ENCODE measurements at regions not wholly inside any gene's neighbourhood (a gene's known extent, or its start where the extent isn't known, plus 50 kb on each side); places are given as distances from the start of the nearest gene placed in this dataset.

DNA sequence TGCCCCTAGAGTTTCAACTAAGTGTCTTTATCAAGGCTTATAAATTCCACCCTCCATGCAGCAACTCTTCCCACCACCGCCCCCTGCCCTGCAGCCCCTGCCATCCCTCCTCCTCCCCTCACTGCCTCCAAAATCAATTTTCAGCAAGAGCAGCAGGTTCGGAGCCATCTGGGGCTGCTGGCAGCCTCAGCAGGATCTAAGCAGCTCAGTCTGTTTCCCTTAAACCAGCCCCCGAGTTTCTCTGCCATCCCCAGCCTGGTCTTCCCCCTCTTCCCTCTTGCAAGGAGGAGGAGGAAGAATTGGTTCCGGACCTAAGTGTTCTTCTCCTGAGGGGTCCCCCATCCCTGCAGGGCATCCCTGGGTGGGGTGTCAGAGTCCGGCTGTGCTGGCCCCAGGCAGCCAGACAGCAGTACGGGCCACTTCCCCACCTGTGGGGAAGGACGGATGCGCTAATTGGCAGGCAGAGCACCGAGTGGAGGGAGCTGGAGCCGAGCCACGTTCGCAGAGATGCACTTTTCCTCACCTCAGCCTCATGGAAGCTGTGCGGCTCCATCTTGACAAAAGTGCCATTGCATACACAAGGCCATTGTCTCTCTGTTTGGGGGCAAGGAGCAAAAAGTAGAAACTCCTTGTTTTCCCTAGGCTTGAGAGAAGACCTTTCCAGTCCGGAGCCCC, 189.3 kb downstream of the KCNA5 start:
- H3K27me3 ChIP-seq (replicated peaks; ENCODE audit: insufficient read depth) = no peaks in the 10 kb centered on the region
- DNase-seq (ENCODE audit: low spot score) = no peak
- intact Hi-C loops (cut with DNase I) = no loop called here
- no peaks in the 10 kb centered on the region for H3K4me1 ChIP-seq (replicated peaks)
- H3K4me3 ChIP-seq = no peak overlapping the region
- H3K27ac ChIP-seq = no peak overlapping the region
- no peaks in the 10 kb centered on the region for H3K36me3 ChIP-seq
- TF ChIP-seq POLR2AphosphoS5 (IDR thresholded peaks at IDR 0.05) (no peak), POLR2A (IDR thresholded peaks at IDR 0.05) (no peak)
- TF ChIP-seq, protein P1, sequence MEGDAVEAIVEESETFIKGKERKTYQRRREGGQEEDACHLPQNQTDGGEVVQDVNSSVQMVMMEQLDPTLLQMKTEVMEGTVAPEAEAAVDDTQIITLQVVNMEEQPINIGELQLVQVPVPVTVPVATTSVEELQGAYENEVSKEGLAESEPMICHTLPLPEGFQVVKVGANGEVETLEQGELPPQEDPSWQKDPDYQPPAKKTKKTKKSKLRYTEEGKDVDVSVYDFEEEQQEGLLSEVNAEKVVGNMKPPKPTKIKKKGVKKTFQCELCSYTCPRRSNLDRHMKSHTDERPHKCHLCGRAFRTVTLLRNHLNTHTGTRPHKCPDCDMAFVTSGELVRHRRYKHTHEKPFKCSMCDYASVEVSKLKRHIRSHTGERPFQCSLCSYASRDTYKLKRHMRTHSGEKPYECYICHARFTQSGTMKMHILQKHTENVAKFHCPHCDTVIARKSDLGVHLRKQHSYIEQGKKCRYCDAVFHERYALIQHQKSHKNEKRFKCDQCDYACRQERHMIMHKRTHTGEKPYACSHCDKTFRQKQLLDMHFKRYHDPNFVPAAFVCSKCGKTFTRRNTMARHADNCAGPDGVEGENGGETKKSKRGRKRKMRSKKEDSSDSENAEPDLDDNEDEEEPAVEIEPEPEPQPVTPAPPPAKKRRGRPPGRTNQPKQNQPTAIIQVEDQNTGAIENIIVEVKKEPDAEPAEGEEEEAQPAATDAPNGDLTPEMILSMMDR (IDR thresholded peaks at IDR 0.05) = no peak
- 79% methylated on average over 14 of the region's 14 CpGs for WGBS
- H3K9me3 ChIP-seq = no peaks in the 10 kb centered on the region

- no peak for DNase-seq (ENCODE audit: low spot score)
- Histone ChIP-seq H3K36me3 (no peaks in the 10 kb centered on the region), H3K4me1 (replicated peaks) (no peaks in the 10 kb centered on the region), H3K27me3 (replicated peaks; ENCODE audit: insufficient read depth) (no peaks in the 10 kb centered on the region), H3K9me3 (no peaks in the 10 kb centered on the region), H3K27ac (no peak overlapping the region), H3K4me3 (no peak overlapping the region)
- TF ChIP-seq, protein P1 (IDR thresholded peaks at IDR 0.05) = no peak
- no peak for TF ChIP-seq POLR2AphosphoS5 (IDR thresholded peaks at IDR 0.05)
- no peak for TF ChIP-seq POLR2A (IDR thresholded peaks at IDR 0.05)
- intact Hi-C loops (cut with DNase I) = no loop called here
- 92% methylated on average over 5 of the region's 5 CpGs for WGBS
Measured at GRCh38 chr12:5236022-5236640, 192.5 kb downstream of the KCNA5 start.

DNA sequence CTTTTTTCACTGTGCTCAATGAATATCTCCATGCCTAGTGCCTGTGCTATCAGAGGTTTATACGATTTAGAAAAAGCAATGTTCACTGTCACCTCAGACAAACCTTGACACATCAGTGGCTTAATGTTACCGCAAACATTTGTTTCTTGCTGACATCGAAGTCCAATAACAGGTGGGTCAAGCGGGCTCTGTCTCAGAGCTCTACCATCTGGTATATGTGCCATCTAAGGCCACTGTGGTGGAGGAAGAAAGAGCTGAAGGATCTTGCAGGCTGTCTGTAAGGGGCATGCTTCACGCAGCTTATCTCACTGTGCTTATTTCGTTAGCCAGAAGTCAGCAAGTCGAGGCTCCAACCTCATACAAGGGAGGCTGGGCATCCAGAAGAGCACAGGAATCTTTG, 189.5 kb upstream of the NTF3 start:
- Histone ChIP-seq H3K27me3 (replicated peaks; ENCODE audit: insufficient read depth) (no peaks in the 10 kb centered on the region), H3K36me3 (no peaks in the 10 kb centered on the region), H3K27ac (no peak overlapping the region), H3K4me3 (no peak overlapping the region), H3K4me1 (replicated peaks) (no peaks in the 10 kb centered on the region), H3K9me3 (no peaks in the 10 kb centered on the region)
- DNase-seq (ENCODE audit: low spot score) = no peak
- 89% methylated on average over 7 of the region's 7 CpGs for WGBS
- intact Hi-C loops (cut with DNase I) = no loop called here
- TF ChIP-seq, protein P1 (IDR thresholded peaks at IDR 0.05) = no peak
- TF ChIP-seq POLR2A (IDR thresholded peaks at IDR 0.05) (no peak), POLR2AphosphoS5 (IDR thresholded peaks at IDR 0.05) (no peak)

DNA sequence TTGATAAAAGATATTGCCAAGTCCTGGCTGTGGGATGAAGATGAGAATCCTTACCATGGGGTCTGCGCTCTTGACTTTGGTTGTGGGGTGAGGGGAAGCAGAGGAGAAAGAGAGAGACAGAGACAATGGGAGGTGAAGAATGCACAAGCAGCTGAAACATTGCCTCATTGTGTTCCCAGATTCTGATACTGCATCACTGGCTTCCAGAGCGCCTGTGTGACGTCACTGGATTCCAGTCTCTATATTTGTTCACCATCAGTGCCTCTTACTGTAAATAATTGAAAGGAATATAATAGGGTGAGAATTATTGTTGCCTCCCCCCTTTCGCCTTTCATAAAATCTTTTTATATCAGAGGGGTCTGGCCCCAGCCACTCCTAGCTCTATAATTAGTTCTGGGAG, 188.9 kb upstream of the NTF3 start:
- Histone ChIP-seq H3K9me3 (no peaks in the 10 kb centered on the region), H3K36me3 (no peaks in the 10 kb centered on the region), H3K4me1 (replicated peaks) (no peaks in the 10 kb centered on the region), H3K27ac (no peak overlapping the region), H3K27me3 (replicated peaks; ENCODE audit: insufficient read depth) (no peaks in the 10 kb centered on the region), H3K4me3 (no peak overlapping the region)
- DNase-seq (ENCODE audit: low spot score) = no peak
- TF ChIP-seq, protein P1 (IDR thresholded peaks at IDR 0.05) = no peak
- no peak for TF ChIP-seq POLR2AphosphoS5 (IDR thresholded peaks at IDR 0.05)
- TF ChIP-seq POLR2A (IDR thresholded peaks at IDR 0.05) = no peak
- 88% methylated on average over 4 of the region's 4 CpGs for WGBS
- intact Hi-C loops (cut with DNase I) = no loop called here

DNA sequence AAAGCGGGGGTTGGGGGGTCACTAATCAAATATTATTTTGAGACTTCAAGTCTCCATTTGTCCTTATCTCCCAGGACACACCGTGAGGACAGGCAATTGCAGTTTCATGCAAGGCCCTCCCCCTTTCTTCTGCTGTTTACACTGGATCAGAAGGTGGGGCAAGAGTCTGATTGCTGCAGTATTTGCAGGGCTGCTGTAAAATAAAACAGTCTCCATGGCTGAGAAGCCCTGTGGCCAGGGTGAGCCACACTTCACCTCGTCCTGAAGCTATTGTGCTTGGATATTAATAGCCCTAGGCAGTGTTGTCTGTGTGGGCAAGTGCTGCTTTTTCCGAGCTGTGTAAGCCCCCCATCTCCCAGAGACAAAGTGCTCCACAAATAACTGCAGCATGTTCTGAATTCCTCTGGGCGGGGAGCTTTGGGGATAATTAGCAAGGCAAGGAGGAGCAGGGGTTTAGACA, 187.4 kb upstream of the NTF3 start:
- H3K4me3 ChIP-seq = no peak overlapping the region
- intact Hi-C loops (cut with DNase I) = no loop called here
- H3K36me3 ChIP-seq = no peaks in the 10 kb centered on the region
- DNase-seq (ENCODE audit: low spot score) = peak; percentile 15
- no peaks in the 10 kb centered on the region for H3K27me3 ChIP-seq (replicated peaks; ENCODE audit: insufficient read depth)
- no peaks in the 10 kb centered on the region for H3K9me3 ChIP-seq
- WGBS = 41% methylated on average over 5 of the region's 5 CpGs
- no peak overlapping the region for H3K27ac ChIP-seq
- no peaks in the 10 kb centered on the region for H3K4me1 ChIP-seq (replicated peaks)
- TF ChIP-seq POLR2A (IDR thresholded peaks at IDR 0.05) (no peak), POLR2AphosphoS5 (IDR thresholded peaks at IDR 0.05) (no peak)
- TF ChIP-seq, protein P1 (IDR thresholded peaks at IDR 0.05) = no peak
